Left renal cortex interstitium (tissue), 4 donors: ENCODE measurements at regions not wholly inside any gene's neighbourhood (a gene's known extent, or its start where the extent isn't known, plus 50 kb on each side); places are given as distances from the start of the nearest gene placed in this dataset.

Source experiments
- DNase-seq, 4 donors: peaks; one replicate each; pipeline ENCODE4 v3.0.0-alpha.2; 2013; ENCODE audit warnings: low read depth in 4 of 4, low spot score in 2 of 4, missing footprints in 1 of 4

DNA sequence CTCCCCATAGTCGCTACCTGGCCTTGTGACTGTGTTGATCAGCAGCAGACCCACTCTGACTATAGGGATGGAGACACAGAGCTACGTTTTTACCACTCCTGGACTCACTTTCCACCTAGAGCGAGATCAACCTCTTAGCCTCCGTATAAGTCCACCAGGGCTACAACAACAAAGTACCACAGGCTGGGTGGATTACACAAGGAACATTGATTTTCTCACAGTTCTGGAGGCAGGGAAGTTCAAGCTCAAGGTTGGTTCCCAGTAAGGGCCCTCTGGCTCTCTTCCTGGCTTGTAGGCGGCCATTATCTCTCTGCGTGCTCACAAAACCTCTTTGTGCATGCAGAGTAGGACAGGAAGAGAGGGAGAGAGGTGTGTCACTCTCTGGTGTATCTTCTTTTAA is 330.4 kb upstream of the PROK2 start:
- DNase-seq, result no peak

DNA sequence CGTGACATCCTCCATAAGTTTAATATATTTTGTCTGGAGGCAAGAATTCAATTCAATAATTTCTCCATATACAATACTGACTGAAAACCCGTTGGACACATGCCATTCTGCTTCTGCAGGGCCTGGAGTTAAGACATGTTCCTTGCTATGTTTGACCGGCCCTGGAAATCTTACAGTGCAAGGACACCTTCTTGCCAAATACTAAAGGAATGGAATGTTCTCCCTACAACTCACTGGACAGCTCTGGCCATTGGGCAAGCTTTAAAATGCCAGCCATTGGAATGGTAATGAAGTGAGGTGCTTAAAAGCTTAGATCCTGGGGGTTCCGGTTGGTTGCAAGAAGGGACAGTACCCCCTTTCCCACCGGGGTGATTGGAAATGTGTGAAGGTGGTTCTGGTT is 329.8 kb upstream of the PROK2 start:
- no peak for DNase-seq

DNA sequence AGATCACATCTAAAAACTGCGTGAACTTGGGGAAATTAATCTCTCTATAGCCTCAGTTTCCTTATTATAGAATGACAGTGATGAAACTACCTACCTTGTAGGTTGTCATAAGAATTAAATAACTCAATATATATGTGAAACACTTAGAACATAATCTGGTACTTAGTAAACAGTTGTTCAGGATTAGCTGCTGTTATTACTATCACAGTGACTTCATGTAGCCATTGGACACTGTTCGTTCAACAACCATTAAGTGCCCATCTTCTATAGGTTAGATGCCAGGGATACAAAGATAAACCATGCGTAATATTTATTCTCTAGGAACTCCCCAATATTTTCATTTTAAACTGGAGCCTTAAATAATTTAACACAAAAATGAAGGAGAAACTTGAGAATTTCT is 329.0 kb upstream of the PROK2 start:
- no peak for DNase-seq

DNA sequence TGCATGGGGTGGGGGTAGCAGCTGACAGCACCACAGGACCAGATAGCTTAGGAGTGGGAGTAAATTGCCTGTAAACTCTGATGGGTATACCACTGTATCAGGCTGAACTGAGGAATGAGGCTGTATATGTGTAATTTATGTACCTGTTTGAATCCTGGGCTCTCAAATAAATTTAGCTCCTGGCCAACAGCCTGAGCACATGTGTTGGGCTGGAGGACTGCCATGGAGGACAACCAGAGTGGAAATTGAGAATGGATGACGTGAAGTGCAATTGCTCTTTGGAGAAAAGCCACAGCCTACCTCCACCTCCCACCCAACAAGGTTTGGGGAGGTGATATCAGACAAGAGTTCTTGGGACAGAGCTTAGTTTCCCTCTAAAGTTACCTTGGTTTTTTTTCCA is 328.6 kb upstream of the PROK2 start:
- no peak for DNase-seq

DNA sequence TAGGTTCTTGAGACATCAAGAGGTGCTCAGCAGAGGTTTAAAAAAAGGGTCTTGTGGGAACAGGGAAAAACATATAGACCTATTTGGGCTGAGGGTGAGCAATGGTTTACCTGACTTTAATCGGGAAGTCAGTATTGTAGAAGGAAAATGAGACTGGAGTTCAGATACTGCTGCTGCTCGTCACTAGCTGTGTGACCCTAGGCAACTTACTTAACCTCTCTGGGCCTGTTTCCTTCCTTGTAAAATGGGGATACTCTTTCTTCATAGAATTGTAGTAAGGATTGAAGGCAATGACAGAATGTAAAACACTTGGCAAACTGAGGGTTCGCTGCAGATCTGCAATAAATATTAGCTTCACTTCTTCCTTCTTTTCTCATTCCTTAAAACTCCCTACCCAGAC is 327.5 kb upstream of the PROK2 start:
- no peak for DNase-seq

DNA sequence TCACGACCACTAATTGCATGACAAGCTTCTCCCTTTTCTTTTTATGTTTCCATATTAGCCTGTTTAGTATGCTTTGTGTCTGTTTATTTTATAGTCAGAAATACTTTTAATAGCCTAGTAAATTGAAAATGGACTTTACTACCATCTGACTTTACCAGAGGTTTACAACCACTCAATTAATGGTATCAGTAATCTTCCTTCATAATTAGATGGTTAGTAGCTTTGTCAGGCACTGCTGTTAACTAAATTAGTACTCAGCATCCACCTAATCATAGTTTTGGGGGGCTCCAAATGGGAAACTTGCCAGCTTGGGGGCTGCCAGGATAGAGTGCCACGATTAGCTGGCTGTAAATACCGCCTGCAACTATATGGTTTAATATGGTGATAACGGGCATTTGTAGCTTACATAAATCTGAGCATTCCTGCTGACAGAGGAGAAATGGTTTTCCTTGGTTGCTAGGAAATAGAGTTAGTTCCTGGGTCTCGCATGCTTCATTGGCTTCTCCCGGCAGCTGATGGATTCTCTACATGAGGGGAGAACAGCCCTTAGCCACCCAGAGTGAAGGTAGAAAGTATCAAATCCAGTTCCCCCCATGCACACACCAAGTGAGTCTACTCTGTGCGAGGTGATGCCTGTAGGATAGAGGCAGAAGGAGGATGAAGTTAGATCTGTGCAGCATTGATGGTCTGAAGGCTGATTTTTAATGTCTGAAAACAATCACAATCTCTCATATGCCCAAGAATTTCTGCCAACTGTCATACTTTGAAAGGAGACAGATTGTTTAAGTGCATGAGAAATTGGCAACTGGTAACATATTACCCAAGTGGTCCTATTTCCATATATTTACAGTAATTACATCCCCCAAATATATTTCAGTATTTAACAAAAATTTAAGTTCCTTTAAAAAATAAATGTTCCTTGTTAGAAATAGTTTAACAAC is 326.6 kb upstream of the PROK2 start:
- DNase-seq, result no peak

DNA sequence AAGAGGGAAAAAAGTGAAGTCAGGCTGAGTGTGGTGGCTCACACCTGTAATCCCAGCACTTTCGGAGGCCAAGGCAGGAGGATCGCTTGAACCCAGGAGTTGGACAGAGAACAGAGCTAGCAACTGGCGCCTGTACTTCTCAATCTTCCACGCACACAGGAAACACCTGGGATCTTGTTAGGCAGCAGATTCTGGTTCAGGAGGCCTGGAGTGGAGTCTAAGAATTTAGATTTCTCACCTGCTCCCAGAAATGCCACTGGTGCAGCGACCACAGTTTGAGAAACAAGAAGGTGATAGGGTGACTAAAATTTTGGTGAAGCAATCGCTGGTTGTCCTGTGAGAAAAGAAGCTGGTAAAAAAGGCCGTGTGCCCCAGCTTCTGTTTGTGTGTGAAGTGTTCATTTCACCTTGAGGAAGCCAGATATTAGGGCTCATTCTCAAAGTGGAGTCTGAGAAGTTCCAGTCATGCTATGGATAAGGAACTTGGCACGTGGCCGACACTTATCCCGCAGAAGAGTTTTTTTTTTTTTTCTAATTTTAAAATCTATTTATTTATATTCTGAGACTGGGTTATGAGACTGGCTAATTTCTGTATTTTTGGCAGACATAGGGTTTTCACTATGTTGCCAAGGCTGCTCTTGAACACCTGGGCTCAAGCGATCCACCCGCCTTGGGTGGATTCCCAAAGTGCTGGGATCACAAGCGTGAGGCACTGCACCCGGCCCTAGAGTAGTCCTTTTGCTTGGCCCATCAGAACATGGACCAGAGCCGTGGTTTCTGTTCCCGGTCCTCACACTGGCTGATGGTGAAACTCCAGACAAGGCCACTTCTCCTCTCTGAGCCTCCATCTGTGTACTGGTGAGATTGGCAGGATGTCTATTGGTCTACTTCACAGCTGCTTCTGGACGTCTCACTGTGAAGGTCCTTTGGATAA is 324.6 kb upstream of the PROK2 start:
- no peak for DNase-seq

DNA sequence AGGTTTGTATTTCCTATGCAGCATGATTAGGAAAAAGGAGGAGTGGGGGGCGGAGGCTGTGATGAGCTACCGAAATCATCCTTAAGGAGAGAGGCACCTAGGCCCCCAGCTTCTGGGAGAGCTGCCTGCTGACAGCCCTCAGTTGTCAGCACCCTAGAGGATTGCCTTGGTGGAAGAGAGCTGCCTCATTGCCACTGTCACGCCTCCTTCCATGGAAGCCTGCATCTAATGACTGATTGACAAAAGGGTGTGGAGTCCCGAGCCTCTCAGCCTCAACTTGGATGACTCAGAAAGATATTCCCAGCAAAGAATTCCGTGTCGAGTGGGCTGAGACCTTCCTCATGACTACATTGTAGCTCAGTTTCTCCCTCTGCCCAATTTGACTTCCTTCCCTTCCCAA is 320.4 kb upstream of the PROK2 start:
- DNase-seq, result no peak

DNA sequence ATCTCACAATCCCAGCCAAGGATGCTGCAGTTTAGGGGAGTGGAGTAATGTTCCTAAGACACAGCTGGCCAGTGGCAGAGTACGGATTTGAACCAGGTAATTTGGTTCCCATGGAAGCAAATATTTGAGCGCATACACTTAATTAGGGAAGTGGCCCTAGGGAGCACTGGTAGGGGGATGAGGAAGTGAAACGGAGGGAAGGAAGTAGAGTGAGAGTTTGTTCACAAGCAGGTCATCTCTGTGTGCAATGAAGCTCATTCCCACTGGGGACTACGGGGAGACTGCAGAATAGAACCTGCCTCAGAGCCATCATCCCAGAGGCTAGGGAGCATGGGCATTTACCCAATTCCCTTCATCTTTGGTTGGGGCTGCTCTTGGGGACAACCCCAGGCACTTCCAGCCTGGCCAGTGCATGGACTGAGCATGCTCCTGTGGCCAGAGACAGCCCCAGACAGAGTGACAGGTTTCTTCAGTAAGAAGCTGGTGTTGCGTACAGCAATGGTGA is 317.2 kb upstream of the PROK2 start:
- no peak for DNase-seq

DNA sequence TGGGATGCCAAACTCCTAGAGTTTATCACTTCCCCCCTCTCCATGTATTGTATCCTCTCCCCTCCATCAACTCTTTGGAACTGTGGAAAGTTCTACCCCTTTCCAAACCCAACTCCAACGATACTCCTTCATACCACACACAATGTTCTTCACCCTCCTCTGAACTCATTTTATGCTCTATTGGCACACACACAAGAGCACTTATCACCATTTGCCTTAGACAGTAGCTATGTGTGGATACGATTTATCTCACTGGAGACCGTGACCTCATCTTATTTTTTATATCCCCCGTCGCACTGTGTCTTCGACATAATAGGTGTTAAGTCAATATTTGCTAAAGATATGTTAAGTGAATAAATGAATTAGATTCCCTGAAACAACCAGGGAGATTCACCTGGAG is 316.5 kb upstream of the PROK2 start:
- DNase-seq, result no peak

DNA sequence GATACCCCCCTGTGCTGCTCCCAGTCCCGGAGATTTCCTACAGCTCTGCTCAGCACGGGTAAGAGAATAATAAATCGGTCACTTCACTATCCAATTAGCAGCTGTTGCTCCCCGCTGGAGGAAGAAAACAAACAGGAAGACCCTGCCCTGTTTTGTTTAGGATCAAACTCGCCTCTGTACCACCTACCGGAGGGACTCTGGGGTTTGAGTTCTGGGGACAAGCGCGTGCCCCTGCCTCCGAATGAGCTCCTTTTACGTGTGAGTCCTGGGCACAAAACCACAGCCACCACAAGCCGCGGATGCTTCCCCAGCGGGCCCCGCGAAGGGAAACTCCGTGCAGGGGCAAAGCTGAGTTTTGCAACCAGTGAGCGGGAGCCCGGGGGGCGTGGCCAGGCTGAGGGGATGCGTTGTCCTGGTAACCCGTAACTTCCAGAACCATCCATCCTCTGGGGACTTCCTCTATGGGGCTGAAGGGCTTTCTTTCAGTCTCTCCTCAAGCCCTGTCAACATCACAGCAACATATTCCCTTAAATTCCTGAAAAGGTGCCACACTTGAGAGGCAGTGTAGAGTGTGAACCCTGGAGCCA is 315.7 kb upstream of the PROK2 start:
- DNase-seq, result peak; percentile 58 to 70 (median 69)

DNA sequence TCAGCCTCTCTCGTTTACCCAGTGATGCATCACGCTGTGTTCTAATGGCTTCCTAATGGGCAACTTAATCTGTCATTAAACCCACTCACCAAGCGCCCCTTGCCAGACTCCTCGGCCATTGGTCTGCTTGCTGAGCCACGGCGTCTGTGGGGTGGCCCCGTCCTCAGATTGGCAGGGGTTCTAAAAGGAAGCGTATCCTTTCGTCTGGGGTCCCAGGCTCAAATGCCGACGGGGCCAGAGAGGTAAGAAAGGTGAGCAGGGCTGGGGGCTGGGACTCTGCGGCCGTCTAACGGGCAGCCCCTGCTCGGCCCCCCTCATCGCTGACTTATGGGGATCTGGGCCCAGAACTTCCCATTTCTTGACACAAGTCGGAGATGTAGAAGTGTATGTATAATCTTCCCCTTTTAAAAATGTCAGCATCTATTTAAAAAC is 315.1 kb upstream of the PROK2 start:
- peak in 1 of 4 donors; percentile 37 for DNase-seq

DNA sequence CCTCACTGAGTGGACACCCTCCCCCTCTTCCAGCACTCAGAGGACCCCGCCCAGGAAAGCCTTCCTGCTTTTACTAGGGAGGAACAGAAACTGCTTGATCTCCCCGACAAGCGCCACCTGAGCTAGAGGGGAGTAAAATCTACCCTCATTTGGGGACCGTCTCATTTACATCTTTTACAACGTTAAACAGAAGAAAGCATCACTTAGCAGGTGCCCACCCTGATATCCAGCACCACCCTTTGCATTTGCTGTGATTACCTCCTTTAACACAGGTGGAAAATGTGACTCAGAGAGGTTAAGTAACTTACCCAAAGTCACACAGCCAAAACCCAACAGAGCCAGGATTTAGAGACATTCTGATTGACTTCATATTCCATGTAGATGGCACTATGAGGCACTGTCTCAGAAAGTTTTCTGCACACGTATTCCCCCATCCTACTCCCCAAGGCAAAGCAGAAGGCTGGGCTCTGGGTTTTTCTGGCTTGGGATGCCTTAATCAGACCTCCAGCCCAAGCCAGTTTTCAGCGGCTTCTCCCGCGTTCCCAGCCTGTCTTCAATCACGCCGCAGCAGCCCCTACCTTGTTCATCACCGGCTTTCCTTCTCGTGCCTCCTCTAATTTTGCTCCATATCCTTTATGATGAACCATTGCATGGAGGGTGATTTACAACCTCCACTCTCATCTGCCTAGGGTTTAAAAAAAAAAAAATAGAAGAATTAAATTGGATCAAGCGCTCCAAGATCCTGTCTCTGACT is 314.6 kb upstream of the PROK2 start:
- no peak for DNase-seq

DNA sequence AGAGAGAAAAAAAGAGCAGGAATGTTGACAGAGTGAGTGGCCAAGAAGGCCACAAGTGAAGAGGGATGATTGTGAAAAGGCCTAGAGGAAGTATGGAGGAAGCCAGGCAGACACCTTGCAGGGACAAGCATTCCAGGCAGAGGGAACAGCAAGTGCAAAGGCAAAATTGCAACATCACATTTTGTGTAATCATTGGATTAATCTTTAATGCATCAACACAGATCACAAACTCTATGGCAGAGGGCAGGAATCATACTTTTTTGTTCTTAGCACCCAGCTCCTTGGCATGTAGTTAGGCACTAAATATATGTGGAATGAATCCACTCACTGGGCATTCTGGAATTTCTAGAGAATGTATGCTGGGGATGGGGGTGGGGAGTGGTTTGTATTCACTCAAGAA is 312.1 kb upstream of the PROK2 start:
- no peak for DNase-seq

DNA sequence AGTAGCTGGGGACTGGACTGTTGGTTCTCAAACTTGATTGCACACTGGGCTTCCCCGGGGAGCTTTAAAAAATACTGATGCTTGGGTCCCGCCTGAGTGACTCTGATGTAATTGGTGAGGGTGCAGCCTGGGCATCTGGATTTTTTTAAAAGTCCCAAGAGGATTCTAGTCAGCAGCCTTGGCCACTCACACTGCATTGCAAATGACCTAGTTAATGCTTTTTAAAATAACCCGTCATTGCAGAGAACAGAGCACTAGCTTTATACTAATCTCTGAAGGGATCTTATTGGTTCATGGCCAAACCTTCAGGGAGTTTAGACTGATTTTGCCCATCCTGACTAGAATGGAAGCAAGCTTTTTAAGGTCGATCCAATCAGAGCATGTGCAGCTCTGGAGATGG is 310.6 kb upstream of the PROK2 start:
- DNase-seq, result no peak

DNA sequence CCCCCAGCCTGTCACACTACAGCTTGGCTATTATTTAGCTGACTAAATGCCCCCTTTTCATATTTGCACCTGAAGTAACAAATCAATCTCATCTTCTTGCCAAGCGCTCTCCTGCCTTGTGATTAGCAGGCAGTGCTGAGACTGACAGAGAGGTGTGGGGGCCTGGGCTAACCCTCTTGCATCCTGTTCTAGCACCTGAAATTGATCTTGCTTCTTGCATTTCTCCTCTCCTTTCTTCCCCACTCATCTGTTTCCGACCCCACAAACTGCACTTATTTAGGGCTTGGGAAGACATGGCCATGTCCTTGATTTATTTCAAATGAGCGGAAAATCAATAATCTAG is 309.0 kb upstream of the PROK2 start:
- DNase-seq, result no peak

DNA sequence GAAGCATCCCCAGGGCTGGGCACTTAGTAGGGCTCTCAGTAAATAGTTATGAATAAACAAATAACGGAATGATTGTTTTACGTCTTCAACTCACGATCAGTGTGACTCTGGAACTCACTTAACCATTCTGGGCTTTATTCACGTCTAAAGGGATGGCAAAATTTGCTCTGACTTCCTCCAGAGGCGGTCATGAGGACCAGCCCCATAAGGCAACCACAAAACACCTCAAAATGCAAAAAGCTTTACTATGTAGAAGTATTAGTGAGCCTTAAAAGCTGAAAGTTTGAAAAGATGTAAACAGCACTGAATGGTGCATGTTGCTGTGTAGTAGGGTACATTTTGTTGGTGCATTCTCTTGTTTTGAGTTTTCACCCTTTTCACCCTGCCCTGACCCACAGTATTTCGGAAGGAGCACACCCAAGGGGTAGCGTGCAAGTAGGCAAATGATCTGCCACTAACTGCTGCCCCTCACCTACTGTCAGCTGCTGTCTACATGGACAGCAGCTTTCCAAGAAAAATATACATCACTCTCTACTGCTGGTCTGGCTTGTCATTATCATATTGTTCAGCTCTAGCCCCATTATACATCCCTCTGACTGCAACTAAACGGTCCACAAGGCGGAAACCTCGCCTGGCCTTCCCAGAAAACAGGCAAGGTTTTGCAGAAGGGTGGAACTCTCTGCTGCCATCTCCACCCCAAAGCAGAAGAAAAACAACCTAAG is 308.5 kb upstream of the PROK2 start:
- no peak for DNase-seq

DNA sequence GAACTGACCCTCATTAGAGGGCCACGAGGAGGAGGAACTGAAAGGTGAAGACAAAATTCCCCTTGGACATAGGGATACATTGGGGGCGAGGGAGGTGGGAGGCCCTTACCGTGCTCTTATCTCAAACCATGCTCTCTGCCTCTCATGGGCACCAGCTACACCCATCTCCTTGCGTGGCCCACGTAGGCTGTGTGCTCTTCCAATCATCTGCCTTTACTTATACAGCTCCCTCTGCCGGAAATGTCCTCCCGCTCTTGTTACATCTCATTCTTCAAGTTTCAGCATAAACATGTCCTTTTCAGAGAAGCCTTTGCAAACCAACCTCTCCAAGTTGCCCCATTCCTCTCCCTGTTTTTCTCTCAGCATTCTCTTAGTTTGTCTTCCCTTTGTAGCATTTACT is 307.8 kb upstream of the PROK2 start:
- no peak for DNase-seq

DNA sequence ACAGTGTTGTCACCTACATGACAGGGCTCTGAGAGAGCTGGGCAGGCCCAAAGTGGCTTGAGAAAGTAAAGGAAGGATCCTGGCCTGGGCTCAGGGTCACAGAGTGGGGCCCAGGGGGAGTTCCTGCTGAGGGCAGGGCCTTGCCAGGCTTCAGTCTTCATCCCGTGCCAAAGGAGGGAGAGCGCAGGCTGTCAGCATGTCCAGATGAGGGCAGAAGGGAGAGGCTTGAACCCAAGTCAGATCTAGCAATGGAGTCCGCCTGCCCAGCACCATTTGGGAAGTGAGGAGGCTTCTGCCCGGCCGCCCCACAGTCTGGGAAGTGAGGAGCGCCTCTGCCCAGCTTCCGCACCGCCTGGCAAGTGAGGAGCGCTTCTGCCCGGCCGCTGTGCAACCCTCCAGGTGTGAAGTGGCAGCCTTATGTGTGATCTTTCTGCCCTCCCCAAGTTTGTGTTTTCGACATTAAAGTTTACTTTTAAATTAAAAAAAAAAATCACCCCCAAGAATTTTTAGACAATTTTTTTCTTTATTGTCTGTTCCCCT is 303.6 kb upstream of the PROK2 start:
- no peak for DNase-seq
